Right forelimb (tissue), 1 donor: ENCODE measurements at regions not wholly inside any gene's neighbourhood (a gene's known extent, or its start where the extent isn't known, plus 50 kb on each side); places are given as distances from the start of the nearest gene placed in this dataset.

ENCODE experiments used
- DNase-seq: peaks from one replicate; pipeline ENCODE4 v3.0.0-alpha.2; 2018

DNA sequence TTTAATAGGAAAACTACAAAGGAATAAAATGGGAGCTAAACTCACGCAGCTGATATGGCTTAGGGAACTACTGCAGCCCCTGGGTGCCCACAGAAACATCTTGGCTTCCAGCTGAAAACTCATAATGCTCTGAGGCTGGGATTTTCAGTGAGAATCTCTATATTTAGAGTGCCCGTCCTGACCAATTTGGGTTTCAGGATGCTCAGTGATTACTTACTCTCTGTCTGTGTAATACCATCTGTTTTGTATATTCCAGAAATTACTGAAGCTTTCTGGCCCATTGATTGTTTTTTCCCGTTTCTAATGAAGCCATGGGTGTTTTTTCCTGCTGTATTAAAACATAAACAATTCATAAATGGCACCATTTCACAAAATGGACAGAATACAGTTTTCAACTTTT, 50.6 kb upstream of the ZNF385D start:
- DNase-seq, result no peak

DNA sequence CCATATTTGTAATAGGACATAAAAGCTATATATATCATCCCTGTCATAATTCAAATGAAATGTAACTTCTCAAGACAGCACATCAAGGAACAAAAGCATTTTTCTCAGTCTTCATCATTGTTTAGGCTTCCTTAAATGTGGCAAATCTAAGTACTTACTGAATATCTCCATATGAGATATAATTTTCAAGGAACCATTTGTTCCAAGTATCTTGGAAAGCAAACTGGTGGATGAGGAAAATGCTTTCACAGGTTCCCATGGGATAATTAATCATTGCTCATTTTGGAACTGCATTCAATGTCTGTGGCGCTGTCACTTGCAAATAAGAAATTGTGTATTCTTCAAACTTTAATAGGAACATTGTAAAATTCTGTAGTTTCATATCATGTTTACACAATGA, 52.6 kb upstream of the ZNF385D start:
- no peak for DNase-seq

DNA sequence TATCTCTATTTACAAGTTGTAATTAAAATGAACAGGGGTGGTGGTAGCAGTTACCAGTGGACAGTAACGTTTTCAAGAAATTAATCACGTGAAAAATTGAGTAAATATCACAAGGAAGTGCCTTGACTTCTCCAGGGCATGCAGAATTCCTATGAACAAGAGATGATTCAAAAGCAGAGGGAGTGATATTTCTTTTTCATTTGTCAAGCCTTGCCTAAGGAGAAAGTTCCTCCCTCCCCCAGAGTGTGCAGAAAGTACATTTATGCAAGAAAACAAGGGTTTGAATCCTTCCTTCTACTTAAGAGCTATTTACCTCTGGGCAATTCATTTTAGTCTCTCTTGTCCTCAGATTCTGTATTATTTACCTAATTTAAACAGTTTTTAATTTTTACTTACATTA, 53.3 kb upstream of the ZNF385D start:
- DNase-seq, result no peak

DNA sequence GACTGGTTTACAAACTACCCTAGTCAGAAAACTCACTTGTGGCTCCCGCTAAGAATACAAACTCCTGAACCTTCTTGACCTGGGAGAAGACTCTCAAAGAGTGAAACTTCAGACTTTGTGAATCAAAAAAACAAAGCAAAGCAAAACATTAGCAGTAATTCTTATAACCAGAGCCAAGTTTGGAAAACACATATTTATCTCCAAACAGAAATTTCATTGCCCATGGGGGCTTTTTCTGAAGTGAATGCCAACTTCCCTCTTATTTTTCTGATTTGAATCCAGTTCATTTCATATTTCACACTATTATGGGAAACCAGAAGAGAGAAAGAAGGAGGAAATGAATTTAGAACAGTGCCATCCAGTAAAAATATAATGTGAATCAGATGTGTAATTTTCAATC, 55.7 kb upstream of the ZNF385D start:
- no peak for DNase-seq

DNA sequence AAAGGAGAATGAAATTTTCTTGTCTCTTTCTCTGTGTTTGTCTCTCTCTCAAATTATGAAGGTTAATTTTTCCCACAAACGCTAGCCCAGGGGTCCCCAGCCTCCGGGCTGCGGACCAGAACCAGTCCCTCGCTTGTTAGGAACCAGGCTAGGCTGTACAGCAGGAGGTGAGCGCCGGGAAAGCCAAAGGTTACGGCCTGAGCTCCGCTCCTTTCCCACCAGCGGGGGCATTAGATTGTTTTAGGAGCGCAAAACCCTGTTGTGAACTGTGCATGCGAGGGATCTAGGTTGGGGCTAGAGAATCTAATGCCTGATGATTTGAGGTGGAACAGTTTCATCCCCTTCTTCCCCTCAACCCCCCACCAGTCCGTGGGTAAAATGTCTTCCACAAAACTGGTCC, 74.7 kb upstream of the ZNF385D start:
- no peak for DNase-seq

DNA sequence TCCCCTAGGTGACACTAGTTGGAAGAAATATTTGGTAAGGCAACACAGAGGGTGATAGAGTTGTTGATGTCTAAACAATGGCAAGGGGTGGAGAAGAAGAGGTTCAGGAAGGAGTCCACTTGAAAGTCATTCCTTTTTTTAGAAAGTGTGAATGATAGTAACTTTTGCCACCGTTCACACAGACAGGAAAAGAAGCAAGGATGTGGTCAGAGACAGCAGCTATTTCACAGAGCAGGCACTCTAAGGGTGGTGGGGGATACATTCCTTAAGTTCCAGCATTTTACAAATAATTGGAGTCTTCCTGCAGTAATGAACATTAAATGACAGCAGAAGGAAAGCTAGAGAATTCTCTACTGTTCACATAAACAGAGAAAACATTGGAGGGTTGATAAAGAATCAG, 75.4 kb upstream of the ZNF385D start:
- no peak for DNase-seq

DNA sequence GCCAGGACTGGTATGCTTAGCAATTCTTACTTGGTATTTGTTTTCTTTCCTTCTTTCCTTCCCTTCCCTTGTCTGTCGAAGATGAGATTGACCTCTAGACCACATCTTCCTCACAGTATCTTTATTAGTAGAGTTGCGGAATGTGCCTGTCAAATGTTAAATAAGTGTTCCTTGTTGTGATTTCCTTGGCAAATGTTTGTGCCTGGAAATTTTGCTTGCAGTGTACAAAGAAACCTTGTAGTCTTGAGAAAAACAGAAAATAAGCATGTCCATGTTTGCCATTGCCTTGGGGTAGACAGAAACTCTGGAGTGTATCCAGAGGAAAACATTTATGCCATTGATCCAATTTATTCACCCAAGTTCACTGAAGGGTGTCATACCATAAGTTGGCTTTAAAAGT, 79.5 kb upstream of the ZNF385D start:
- no peak for DNase-seq

DNA sequence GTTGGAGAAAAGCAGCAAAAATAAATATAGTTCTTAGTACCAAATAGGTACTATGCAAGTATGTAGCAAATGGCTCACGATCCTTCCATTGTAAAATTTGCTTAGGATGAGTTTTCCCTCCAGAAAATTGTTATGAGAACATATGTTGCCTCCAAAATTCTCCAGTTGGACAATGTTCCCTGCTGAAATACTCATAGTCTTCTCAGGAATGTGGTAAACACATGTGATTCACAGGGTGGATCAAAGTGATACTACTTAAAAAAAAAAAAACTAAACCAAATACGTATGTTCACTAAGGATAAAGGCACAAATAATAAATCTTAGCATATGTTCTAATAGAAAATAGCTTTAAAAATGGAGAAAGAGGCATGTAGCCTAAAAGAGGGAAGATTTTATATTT, 84.3 kb upstream of the ZNF385D start:
- no peak for DNase-seq

DNA sequence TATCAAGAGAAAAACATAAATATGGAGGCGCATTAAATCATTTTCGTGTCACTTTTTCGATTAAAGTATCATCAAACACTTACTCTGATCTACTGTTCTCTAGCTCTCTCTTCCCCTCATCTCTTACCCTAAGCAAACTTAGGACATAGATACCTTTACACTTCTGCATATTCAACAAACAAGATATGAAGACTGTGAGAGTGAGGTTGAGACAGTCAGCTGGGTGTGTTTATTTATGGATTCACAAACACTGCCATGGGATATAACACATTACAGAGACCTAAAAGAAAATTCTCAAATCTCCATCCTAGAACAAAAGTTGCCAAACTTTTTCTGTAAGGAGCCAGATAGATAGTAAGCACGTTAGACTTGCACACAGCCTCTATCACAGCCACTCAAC, 85.2 kb upstream of the ZNF385D start:
- DNase-seq, result no peak

DNA sequence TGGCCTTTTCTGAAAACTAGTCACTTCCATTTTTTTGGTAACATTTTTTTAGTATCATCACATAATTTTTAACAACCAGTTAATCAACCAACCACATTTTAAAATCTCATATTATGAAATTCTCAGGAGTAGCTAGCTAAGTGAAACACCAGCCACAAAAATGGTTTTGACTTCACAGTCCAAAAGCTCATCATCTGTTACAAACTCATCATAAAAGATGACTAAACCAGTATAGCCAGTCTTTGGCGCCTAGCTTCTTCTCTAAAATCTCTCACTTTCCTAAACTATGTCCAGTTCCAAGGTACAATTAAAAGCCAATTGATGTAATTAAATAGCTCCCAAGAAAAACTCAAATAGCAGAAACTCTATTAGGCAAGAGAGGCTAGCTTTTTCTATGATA, 88.2 kb upstream of the ZNF385D start:
- DNase-seq, result no peak

DNA sequence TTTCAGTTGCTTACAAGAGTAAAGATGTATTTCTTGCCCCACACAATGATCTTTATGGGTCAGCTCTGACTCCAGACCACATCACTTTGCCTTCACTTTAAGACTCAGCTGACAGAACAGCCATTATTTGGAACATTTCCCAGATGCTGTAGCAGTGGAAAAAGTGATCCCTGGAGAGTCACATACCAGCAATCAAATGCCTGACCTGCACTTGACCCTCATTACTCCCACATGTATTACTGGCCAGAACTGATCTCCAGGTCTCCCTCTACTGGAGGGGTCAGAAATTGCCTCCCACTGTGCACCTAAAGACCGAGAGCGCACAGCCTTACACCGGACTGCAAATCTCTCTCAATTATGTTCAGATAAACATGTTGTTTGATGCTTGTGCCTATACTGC, 88.6 kb upstream of the ZNF385D start:
- no peak for DNase-seq

DNA sequence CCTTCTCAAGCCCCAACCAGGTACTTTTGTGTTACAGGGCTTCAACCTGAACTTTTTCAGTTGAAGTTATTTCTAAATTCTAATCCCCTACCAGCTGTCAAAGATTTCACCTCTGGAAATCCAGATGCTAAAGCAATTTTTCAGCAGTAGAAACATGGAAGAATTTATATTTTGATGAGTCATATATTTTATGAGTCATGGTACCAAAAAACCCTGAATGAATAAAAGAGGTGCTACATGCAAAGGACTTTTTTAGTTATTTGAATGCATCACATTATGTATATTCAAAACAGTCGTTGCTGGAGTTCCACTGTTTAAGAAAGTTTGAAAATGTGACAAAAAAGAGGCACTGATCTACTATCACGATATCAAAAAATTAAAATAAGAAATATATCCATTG, 96.0 kb upstream of the ZNF385D start:
- DNase-seq, result no peak

DNA sequence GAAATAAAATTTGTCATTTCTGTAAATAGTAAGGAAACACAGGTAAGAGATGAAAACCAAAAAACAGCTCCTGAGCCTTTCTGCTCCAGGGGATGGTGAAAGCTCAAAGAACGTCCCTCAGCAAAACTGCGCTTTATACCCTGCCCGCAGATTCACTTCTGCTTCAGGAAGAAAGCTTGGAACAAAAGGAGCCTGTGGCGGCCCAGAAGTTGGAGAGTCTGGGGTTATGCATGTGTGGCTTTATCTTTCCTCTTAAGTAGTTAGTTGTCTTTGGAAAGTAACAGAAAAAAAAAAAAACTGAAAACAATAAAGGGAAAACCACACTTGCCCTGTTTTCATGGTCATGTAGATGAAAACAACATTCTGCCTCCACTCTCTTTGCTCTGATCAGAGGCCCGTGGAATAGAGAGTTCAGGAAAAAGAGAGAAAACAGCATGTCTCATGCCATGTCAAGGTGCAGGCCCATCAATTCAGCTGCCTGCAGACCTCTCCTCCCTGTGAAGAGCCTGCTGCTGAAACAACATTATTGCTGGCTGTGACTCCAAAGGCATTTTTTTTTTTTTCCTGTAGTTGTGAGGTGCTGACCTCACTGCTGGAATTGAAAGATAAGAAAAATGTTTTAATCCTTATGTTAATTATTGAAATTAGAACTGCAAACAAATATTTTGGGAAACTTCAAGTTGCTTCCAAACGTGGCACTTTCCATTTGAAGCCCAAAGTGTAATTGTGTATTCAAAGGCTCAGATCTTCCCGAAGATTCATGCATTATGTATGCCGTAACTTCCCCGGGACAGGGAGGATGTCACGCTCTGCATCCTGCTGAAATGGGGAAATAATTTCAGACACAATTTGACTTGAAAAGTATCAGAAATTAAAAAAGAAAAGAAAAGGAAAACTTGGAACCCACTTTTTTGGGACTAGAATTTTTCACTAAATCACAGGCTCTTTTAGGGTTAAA, 108.4 kb upstream of the ZNF385D start:
- no peak for DNase-seq

DNA sequence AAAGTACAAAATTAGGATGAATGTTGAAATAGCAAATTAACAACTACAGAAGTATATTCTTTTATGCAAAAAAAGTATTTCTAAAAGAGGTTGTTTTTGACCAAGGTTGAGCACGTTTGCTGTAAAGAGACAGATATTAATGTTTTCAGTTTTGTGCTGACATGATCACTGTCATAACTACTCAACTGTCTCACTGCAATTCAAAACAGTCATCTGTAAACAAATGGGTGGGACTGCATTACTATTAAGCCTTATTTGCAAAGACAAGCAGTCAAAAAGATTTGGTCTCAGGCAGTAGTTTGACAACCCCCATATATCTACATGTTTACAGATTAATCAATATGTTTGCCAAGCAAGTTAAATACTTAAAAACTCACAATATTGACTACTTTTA, 109.1 kb upstream of the ZNF385D start:
- no peak for DNase-seq

DNA sequence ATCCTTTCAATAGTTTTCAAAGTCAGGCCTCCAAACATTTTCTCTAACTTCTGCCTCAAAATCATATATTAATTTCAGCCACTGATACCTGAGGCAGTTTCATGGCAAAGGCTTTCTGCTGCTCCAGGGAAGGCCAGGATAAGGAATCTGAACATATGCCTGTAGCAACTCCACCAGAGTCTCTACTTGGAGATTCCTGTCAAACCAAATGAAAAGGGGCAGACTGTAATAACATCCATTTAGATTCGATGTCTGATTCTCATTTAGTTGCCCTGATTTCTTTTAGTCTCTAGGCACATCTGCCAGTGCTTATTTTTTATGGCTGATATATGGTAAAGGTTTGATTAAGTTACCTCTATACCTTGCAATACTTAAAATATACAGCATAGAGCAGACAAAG, 109.6 kb upstream of the ZNF385D start:
- DNase-seq, result no peak

DNA sequence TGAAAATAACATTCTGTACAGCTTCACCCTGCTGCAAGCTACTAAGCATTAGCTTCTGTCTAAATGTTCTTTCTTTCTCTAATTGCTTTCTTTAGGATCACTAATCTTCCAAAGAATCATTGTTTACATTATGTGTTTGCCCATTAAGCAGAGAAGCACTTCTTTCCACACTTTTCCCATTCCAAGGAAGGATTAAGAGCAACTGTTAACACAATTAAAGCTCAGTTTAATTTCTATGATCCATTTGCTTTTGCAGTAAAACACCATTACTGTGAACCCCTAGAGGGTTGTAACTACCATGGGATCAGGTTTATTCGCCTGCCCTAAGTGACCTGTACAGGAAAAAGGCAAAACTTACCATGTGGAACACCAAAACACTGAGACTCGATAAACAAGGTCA, 125.8 kb upstream of the ZNF385D start:
- no peak for DNase-seq

DNA sequence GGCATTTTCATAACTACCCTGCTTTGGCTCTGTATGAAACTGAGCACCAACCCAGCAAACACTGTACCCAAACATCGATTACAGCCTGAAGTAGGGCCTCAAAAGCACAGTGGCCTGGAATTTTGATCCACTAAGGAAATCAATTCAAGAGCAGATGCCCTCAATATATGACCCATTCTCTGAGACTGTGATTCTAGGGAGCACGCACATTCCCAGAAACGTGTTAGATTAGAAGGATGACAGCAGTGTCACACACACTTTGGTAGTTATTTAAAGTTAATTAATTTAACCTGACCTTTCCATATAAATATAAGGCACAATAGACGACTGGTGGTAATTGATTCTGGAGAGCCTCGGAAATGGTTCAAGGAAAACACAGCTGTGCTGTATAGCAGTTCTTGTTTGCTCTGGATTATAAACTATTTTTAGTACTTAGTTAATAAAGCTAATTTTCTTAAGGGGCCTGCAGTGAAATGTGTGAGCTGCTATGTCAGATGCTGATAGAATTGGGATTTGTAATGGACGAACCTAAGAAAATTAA, 126.3 kb upstream of the ZNF385D start:
- DNase-seq, result no peak

DNA sequence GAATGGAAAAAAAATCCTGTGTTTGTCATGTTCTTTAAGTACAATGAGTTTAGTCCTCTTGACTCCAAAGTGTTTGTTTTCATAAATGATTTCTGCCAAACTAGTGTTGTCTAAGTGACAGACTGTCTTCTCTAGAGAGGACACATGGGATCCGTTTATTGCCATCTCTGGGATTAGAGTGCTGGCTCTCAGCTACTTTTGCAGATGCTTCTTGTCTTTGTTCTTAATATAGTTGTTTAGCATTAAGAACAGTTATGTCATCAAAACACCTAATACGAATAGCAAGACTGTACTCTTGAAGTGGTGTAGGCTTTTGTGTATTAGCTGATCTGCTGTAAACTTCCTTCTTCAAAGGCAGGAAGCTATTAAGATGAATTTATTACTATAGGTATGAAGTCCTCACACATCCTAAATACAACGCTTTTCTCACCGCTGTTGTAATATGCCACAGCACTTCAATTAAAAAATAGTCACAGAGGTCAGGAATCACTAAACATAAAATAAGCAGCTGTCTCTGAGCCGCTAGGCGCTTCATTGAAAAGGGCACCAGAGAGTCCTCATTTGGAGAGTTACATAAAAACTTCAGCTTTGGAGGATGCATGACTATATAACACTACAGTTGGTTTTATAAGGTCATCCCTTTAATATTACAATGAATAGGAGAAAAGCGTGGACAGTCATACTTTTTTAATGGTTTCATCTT, 128.3 kb upstream of the ZNF385D start:
- DNase-seq, result no peak

DNA sequence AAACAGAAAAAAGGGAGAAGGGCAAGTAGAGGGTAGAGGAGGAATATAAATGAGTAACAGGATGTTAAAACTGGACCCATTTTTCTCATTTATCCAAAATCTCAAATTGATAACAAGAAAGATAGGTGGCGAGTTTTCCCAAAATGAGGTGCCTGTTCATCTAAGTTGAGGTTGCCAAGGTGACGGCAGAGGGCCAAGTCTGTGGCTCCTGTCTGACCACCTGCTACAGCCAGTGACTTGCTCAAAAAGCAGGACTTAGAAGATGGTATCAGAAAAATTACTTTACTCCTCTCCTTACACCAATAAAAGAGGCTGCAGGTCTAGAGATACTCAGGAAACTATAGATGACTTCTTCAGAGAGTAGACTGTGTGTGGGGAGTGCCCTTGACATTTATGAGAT, 137.6 kb upstream of the ZNF385D start:
- no peak for DNase-seq

DNA sequence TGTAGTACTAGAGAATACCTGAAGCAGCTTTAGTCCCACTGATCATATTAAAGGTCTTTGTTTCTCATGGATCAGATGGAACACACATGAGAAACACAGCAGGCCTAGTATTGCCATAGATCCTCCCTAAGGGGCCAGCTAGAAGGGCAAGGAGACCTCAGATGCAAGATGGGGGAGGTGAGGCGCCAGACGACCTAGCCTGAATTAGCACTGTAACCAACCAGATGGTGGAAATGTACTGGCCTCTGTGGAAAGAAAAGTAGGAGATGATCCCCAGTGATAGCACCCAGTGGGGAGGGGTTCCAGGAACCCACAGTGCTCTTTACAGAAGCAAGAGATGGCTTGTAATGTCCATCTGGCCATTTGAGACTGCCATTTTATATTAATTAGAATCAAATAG, 138.2 kb upstream of the ZNF385D start:
- DNase-seq, result no peak

DNA sequence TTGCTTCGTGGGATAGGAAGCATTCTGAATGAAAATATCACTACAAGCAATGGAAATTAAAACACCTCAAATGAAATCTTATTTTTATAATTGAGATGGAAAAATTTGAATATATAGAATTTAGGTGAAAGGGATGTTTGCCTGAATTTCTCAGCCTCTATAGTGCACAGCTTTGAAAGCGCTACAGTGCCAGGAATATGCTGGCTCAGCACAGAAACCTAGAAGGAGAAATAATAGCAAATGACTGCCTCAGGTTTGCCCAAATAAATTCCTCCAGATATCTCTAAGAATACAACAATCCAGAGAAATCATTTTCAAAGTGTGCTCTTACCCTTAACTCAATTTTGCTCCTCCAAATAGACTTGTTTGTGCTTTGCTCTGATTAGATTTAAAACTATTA, 141.1 kb upstream of the ZNF385D start:
- no peak for DNase-seq

DNA sequence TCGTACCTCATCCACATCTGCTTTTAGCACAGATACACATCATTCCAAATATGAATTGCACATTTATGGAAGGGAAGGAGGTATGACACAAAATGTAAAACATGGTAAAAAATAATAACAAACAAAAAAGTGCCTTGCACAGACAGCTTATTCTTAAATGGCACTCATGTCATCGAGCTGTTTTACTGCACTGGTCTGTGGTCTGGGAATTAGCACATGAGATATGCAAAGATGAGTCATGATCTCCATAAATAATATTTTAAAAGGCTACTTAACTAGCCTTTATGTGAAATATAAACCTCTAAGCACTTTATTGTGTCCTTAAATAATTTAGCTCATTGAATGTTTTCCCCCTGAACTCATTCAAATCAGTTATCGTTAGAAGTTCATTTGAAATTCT, 142.2 kb upstream of the ZNF385D start:
- no peak for DNase-seq

DNA sequence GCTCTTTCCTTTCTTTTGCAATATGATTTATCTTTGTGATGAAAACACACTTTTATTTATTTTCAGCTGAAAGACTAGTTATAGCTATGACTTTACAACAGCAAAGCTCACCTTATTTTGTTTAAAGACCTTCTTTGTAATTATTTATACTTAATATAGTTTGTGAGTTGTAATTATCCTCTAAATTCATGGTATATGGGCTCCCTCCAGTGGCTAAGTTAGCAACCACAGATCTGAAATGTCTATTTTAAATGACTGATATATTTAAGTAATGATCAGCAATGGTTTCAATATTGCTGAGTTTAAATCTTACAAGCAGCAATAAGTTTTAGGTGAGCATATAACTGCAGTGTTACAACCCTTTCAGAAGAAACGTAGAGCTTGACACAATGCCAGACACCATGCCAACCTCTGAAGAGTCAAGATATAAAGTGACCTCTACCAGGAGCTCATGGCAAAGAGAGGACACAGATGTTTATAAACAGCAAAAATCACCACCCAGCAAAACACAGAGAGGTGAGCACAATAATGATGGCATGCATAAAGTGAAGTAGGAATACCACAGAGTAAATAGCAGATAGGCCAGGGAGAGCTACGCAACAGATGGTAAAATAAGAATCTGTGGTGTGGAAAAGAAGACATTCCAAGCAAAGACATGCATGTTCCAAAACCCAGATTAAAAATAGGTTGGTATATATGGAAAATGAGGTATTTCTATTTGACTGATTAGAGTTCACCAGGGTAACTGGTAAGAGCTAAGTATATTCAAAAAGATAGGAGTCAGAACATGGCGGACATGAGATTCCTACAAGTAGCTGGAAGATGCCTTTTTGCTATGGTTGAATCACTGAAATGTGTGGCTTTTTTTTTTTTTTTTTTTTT, 143.7 kb upstream of the ZNF385D start:
- no peak for DNase-seq
